ENCODE measurements at regions not wholly inside any gene's neighbourhood (a gene's known extent, or its start where the extent isn't known, plus 50 kb on each side); places are given as distances from the start of the nearest gene placed in this dataset.

DNA sequence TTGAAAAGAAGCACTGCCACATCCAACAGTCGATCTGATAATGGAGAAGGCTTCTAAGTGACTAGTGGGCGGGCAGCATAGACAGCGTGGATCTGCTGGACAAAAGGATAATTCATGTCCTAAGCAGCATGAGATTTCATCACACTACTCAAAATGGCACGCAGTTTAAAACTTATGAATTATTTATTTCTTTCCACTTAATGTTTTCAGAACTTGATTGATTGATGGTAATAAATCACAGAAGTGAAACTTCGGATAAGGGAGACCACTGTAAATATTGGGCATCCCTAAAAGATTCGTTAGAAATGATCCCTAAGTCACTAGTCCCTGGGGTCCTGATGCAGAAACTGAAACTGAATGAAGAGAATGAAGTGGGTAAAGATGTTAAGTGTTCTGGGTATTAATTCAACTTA, 93.0 kb upstream of the ANK2 start:
- TF ChIP-seq PATZ1 (CRISPR knock-in tag; IDR thresholded peaks at IDR 0.05; ENCODE audit: borderline replicate concordance) (no peak), RARB (CRISPR knock-in tag; IDR thresholded peaks at IDR 0.05) (no peak), ZNF565 (CRISPR knock-in tag; conservative IDR thresholded peaks at IDR 0.05; ENCODE audit: low read depth) (no peak), TOX (CRISPR knock-in tag; IDR thresholded peaks at IDR 0.05; ENCODE audit: borderline replicate concordance) (no peak), ISL1 (CRISPR knock-in tag; IDR thresholded peaks at IDR 0.05) (no peak), CREB5 (CRISPR knock-in tag; IDR thresholded peaks at IDR 0.05; ENCODE audit: low read depth) (no peak), BACH2 (CRISPR knock-in tag; IDR thresholded peaks at IDR 0.05; ENCODE audit: borderline replicate concordance) (no peak), ZFP30 (CRISPR knock-in tag; IDR thresholded peaks at IDR 0.05) (no peak), ZFP3 (CRISPR knock-in tag; IDR thresholded peaks at IDR 0.05) (no peak)
